KBM-7 (cell line): ENCODE measurements at regions not wholly inside any gene's neighbourhood (a gene's known extent, or its start where the extent isn't known, plus 50 kb on each side); places are given as distances from the start of the nearest gene placed in this dataset.

ENCODE experiments used
- DNase-seq: peaks from one replicate; pipeline ENCODE4 v3.0.0-alpha.2; 2015
- in situ Hi-C: fragments of 300-500 bp; cut with MboI; formaldehyde crosslinking; loops from 2 replicates; pipeline ENCODE4 v1.14.3; 2020; ENCODE audit warnings: low sequenced_read_pairs, low pct_unique_long_range_greater_than_20kb, mixed read lengths

GRCh38 chr3:120544361-120544760 lies 51.8 kb upstream of the NDUFB4 start:
- in situ Hi-C loops: no loop called here
- no peak for DNase-seq

GRCh38 chr3:120536642-120537041 lies 59.5 kb upstream of the NDUFB4 start:
- in situ Hi-C loops: no loop called here
- DNase-seq: no peak

GRCh38 chr3:120532969-120533368 lies 63.2 kb upstream of the NDUFB4 start:
- in situ Hi-C loops: no loop called here
- DNase-seq: no peak

GRCh38 chr3:120528163-120528562 lies 68.0 kb upstream of the NDUFB4 start:
- no peak for DNase-seq
- in situ Hi-C loops: no loop called here

GRCh38 chr3:120526011-120526870 lies 69.9 kb upstream of the NDUFB4 start:
- in situ Hi-C loops: no loop called here
- DNase-seq: no peak

- DNase-seq: no peak
- in situ Hi-C loops: no loop called here
These were observed 71.8 kb upstream of the NDUFB4 start for GRCh38 chr3:120524171-120524923.

GRCh38 chr3:120516136-120516535 lies 65.3 kb upstream of the FSTL1 start:
- no peak for DNase-seq
- in situ Hi-C loops: no loop called here

- DNase-seq: no peak
- in situ Hi-C loops: no loop called here
These were observed 61.9 kb upstream of the FSTL1 start for GRCh38 chr3:120512655-120513054.

GRCh38 chr3:120506828-120507774 lies 56.3 kb upstream of the FSTL1 start:
- peak; percentile 82 for DNase-seq
- in situ Hi-C loops: no loop called here

- no peak for DNase-seq
These were observed 55.5 kb upstream of the FSTL1 start for GRCh38 chr3:120506076-120506827.

GRCh38 chr3:120503727-120504616 lies 53.2 kb upstream of the FSTL1 start:
- in situ Hi-C loops: no loop called here
- no peak for DNase-seq

More at GRCh38 chr3:120506076-120506827, 55.5 kb upstream of the FSTL1 start:
- in situ Hi-C loops: no loop called here

GRCh38 chr3:120502116-120502515 lies 51.3 kb upstream of the FSTL1 start:
- in situ Hi-C loops: no loop called here
- no peak for DNase-seq
